Subcutaneous abdominal adipose tissue (tissue), 5 donors: ENCODE measurements at regions not wholly inside any gene's neighbourhood (a gene's known extent, or its start where the extent isn't known, plus 50 kb on each side); places are given as distances from the start of the nearest gene placed in this dataset.

Experiments
- H3K27ac ChIP-seq: one replicate; pipeline ENCODE4 v1.7.0; 2013; ENCODE audit warnings: low read depth, mild to moderate bottlenecking, inconsistent platforms, low read length, moderate library complexity
- H3K27me3 ChIP-seq, 5 donors: one replicate each; pipeline ENCODE4 v1.7.0; 2013; ENCODE audit warnings: low read length in 5 of 5, inconsistent platforms in 1 of 5; ENCODE audit not compliant: control insufficient read depth in 5 of 5, insufficient read depth in 4 of 5
- H3K36me3 ChIP-seq, 5 donors: one replicate each; pipeline ENCODE4 v1.7.0; 2013; ENCODE audit warnings: low read length in 5 of 5; ENCODE audit not compliant: control insufficient read depth in 5 of 5, insufficient read depth in 5 of 5
- H3K4me1 ChIP-seq, 5 donors: one replicate each; pipeline ENCODE4 v1.7.0; 2013; ENCODE audit warnings: low read length in 5 of 5, mild to moderate bottlenecking in 3 of 5, moderate library complexity in 1 of 5; ENCODE audit not compliant: control insufficient read depth in 5 of 5, insufficient read depth in 5 of 5
- H3K4me3 ChIP-seq, 5 donors: one replicate each; pipeline ENCODE4 v1.7.0; 2013; ENCODE audit warnings: low read length in 5 of 5, low read depth in 1 of 5
- H3K9ac ChIP-seq, 5 donors: one replicate each; pipeline ENCODE4 v1.7.0; 2013; ENCODE audit warnings: low read length in 5 of 5, mild to moderate bottlenecking in 4 of 5, moderate library complexity in 3 of 5
- H3K9me3 ChIP-seq, 5 donors: one replicate each; pipeline ENCODE4 v1.7.0; 2013; ENCODE audit warnings: low read length in 5 of 5; ENCODE audit not compliant: control insufficient read depth in 5 of 5
- donor health status: healthy.
- donor health status: healthy.
- donor health status: healthy.
- donor health status: healthy.
- donor health status: healthy.

GRCh38 chr4:31416498-31416897 lies 696.3 kb downstream of the PCDH7 start:
- no peak overlapping the region for H3K4me3 ChIP-seq
- H3K27me3 ChIP-seq = no peaks in the 10 kb centered on the region
- H3K36me3 ChIP-seq = no peaks in the 10 kb centered on the region
- H3K9ac ChIP-seq = no peak overlapping the region
- H3K9me3 ChIP-seq = no peaks in the 10 kb centered on the region
- H3K27ac ChIP-seq = no peak overlapping the region
- no peaks in the 10 kb centered on the region for H3K4me1 ChIP-seq

- Histone ChIP-seq H3K4me1 (no peaks in the 10 kb centered on the region), H3K9me3 (no peaks in the 10 kb centered on the region), H3K9ac (no peak overlapping the region), H3K4me3 (no peak overlapping the region), H3K27ac (no peak overlapping the region), H3K36me3 (no peaks in the 10 kb centered on the region), H3K27me3 (no peaks in the 10 kb centered on the region)
These were observed 696.9 kb downstream of the PCDH7 start for GRCh38 chr4:31417040-31417439.

- Histone ChIP-seq H3K9me3 (no peaks in the 10 kb centered on the region), H3K27me3 (no peaks in the 10 kb centered on the region), H3K4me1 (no peaks in the 10 kb centered on the region), H3K36me3 (no peaks in the 10 kb centered on the region), H3K27ac (no peak overlapping the region), H3K9ac (no peak overlapping the region), H3K4me3 (no peak overlapping the region)
These were observed 701.8 kb downstream of the PCDH7 start for GRCh38 chr4:31422006-31422405.

- Histone ChIP-seq H3K9me3 (no peaks in the 10 kb centered on the region), H3K36me3 (no peaks in the 10 kb centered on the region), H3K4me1 (no peaks in the 10 kb centered on the region), H3K4me3 (no peak overlapping the region), H3K27ac (no peak overlapping the region), H3K9ac (no peak overlapping the region), H3K27me3 (no peaks in the 10 kb centered on the region)
These were observed 707.5 kb downstream of the PCDH7 start for GRCh38 chr4:31427691-31428090.

- Histone ChIP-seq H3K9ac (no peak overlapping the region), H3K4me1 (no peaks in the 10 kb centered on the region), H3K4me3 (no peak overlapping the region), H3K27ac (no peak overlapping the region), H3K36me3 (no peaks in the 10 kb centered on the region), H3K27me3 (no peaks in the 10 kb centered on the region), H3K9me3 (no peaks in the 10 kb centered on the region)
These were observed 722.1 kb downstream of the PCDH7 start for GRCh38 chr4:31442236-31442635.

GRCh38 chr4:31445526-31445925 lies 725.4 kb downstream of the PCDH7 start:
- H3K27me3 ChIP-seq = no peaks in the 10 kb centered on the region
- H3K36me3 ChIP-seq = no peaks in the 10 kb centered on the region
- H3K27ac ChIP-seq = no peak overlapping the region
- H3K9me3 ChIP-seq = no peaks in the 10 kb centered on the region
- no peak overlapping the region for H3K4me3 ChIP-seq
- no peaks in the 10 kb centered on the region for H3K4me1 ChIP-seq
- no peak overlapping the region for H3K9ac ChIP-seq

- H3K4me1 ChIP-seq = peaks cover 0 to 4% (median 0%) of the 10 kb centered on the region in 5 donors
- no peak overlapping the region for H3K4me3 ChIP-seq
- H3K27ac ChIP-seq = no peak overlapping the region
- no peaks in the 10 kb centered on the region for H3K27me3 ChIP-seq
- H3K9ac ChIP-seq = no peak overlapping the region
- no peaks in the 10 kb centered on the region for H3K9me3 ChIP-seq
- no peaks in the 10 kb centered on the region for H3K36me3 ChIP-seq
These were observed 735.4 kb downstream of the PCDH7 start for GRCh38 chr4:31455612-31456011.

- no peaks in the 10 kb centered on the region for H3K27me3 ChIP-seq
- H3K4me1 ChIP-seq = peaks cover 0 to 4% (median 0%) of the 10 kb centered on the region in 5 donors
- H3K4me3 ChIP-seq = no peak overlapping the region
- no peak overlapping the region for H3K27ac ChIP-seq
- no peaks in the 10 kb centered on the region for H3K36me3 ChIP-seq
- H3K9me3 ChIP-seq = no peaks in the 10 kb centered on the region
- H3K9ac ChIP-seq = no peak overlapping the region
These were observed 738.6 kb downstream of the PCDH7 start for GRCh38 chr4:31458813-31459212.

GRCh38 chr4:31461421-31461820 lies 741.3 kb downstream of the PCDH7 start:
- Histone ChIP-seq H3K36me3 (no peaks in the 10 kb centered on the region), H3K9me3 (peaks cover 0 to 3% (median 0%) of the 10 kb centered on the region in 5 donors), H3K4me3 (no peak overlapping the region), H3K4me1 (peaks cover 0 to 4% (median 0%) of the 10 kb centered on the region in 5 donors), H3K9ac (no peak overlapping the region), H3K27me3 (no peaks in the 10 kb centered on the region), H3K27ac (no peak overlapping the region)

- no peaks in the 10 kb centered on the region for H3K27me3 ChIP-seq
- H3K36me3 ChIP-seq = no peaks in the 10 kb centered on the region
- peaks cover 0 to 4% (median 0%) of the 10 kb centered on the region in 5 donors for H3K9me3 ChIP-seq
- no peak overlapping the region for H3K9ac ChIP-seq
- no peak overlapping the region for H3K27ac ChIP-seq
- no peak overlapping the region for H3K4me3 ChIP-seq
- no peaks in the 10 kb centered on the region for H3K4me1 ChIP-seq
These were observed 747.6 kb downstream of the PCDH7 start for GRCh38 chr4:31467781-31468180.

GRCh38 chr4:31474221-31474620 lies 754.1 kb downstream of the PCDH7 start:
- H3K4me3 ChIP-seq = no peak overlapping the region
- no peak overlapping the region for H3K27ac ChIP-seq
- no peaks in the 10 kb centered on the region for H3K27me3 ChIP-seq
- peaks cover 0 to 13% (median 4%) of the 10 kb centered on the region in 5 donors for H3K9me3 ChIP-seq
- H3K9ac ChIP-seq = no peak overlapping the region
- H3K4me1 ChIP-seq = no peaks in the 10 kb centered on the region
- H3K36me3 ChIP-seq = no peaks in the 10 kb centered on the region
